A673 (cell line): ENCODE measurements at regions not wholly inside any gene's neighbourhood (a gene's known extent, or its start where the extent isn't known, plus 50 kb on each side); places are given as distances from the start of the nearest gene placed in this dataset.

ENCODE experiments used
- CTCF ChIP-seq: fragments of 300-800, 200-600 bp; sonication (generic); conservative IDR thresholded peaks from 2 replicates; pipeline ENCODE4 v1.5.1; 2017; ENCODE audit warnings: low read depth, mild to moderate bottlenecking, antibody characterized with exemption, low read length, moderate library complexity, mixed read lengths
- EZH2 ChIP-seq: fragments of 200-600 bp; sonication (generic); IDR thresholded peaks from 2 replicates; pipeline ENCODE4 v1.6.1; 2017; ENCODE audit warnings: borderline replicate concordance, low read depth, mild to moderate bottlenecking, mixed read lengths, antibody characterized with exemption, low read length; ENCODE audit not compliant: poor library complexity, severe bottlenecking

DNA sequence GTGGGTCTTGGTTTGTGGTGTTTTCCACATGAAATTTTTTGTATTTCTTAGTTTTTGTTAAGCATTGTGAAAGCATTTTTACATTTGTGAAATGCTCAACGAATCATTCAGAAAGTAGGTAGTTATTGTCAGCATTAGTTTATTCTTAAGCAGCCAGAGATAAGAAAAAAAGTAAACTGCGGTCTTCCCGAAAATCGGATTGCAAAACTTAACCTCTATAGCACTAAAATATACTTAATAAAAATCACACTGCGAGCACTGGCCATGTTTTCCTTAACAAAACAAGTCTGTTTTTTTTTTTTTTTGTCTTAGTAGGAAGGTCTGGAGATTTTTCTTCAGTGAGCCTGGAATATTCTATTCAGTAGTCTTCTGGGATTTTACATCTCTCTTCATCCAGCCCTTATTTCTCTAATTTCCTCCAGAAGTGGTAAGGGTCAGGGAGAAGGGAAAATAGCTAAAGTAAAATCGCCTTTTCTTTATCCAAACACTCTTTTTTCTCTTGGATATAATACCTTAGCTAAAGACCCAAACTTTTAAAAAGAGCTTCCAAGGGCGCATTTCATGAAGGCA, 289.9 kb downstream of the DMAC1 start:
- TF ChIP-seq CTCF (no peak), EZH2 (no peak)
